ENCODE measurements at regions not wholly inside any gene's neighbourhood (a gene's known extent, or its start where the extent isn't known, plus 50 kb on each side); places are given as distances from the start of the nearest gene placed in this dataset.

GRCh38 chr13:78829821-78830220 is 170.9 kb upstream of the OBI1 start:
- CTCF ChIA-PET, result no interaction called here
- H3K27ac ChIP-seq (ENCODE audit: low read depth, low read length), result no peak overlapping the region
- DNase-seq (ENCODE audit: low read depth, low spot score), result no peak
- H3K9me3 ChIP-seq (ENCODE audit: control insufficient read depth, insufficient read depth, low read length), result no peaks in the 10 kb centered on the region
- H3K27me3 ChIP-seq (ENCODE audit: control insufficient read depth, insufficient read depth, low read length), result no peaks in the 10 kb centered on the region
- TF ChIP-seq CTCF (IDR thresholded peaks at IDR 0.05; ENCODE audit: low read depth, low read length), result no peak
- H3K4me3 ChIP-seq (ENCODE audit: low read depth, low read length), result no peak overlapping the region
- POLR2A ChIA-PET, result no interaction called here

DNA sequence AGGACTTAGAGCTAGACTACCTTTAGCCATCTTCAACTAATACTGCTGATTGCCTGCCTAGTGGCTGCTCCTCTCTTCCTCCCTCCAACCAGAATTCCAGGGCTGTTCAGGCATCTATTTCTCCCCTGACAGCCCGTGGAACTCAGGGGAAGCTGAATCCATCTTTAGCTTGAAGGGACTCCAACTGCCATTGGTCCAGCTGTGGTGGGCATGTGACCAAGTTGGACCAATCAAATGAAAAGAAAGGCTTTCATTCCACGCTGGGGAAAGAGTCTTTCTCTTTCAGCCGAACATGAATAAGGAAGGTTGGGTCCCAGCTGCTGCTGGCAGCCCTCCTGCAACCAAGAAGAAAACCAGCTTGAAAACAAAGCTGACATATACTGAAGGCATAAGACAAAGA is 168.5 kb upstream of the OBI1 start:
- no peak overlapping the region for H3K27ac ChIP-seq (ENCODE audit: low read depth, low read length)
- ChIA-PET POLR2A (no interaction called here), CTCF (no interaction called here)
- no peaks in the 10 kb centered on the region for H3K9me3 ChIP-seq (ENCODE audit: control insufficient read depth, insufficient read depth, low read length)
- no peaks in the 10 kb centered on the region for H3K27me3 ChIP-seq (ENCODE audit: control insufficient read depth, insufficient read depth, low read length)
- no peak for TF ChIP-seq CTCF (IDR thresholded peaks at IDR 0.05; ENCODE audit: low read depth, low read length)
- no peak overlapping the region for H3K4me3 ChIP-seq (ENCODE audit: low read depth, low read length)
- DNase-seq (ENCODE audit: low read depth, low spot score), result no peak

GRCh38 chr13:78826936-78827335 is 168.0 kb upstream of the OBI1 start:
- Histone ChIP-seq H3K27me3 (ENCODE audit: control insufficient read depth, insufficient read depth, low read length) (no peaks in the 10 kb centered on the region), H3K4me3 (ENCODE audit: low read depth, low read length) (no peak overlapping the region), H3K27ac (ENCODE audit: low read depth, low read length) (no peak overlapping the region), H3K9me3 (ENCODE audit: control insufficient read depth, insufficient read depth, low read length) (no peaks in the 10 kb centered on the region)
- ChIA-PET CTCF (no interaction called here), POLR2A (no interaction called here)
- TF ChIP-seq CTCF (IDR thresholded peaks at IDR 0.05; ENCODE audit: low read depth, low read length), result no peak
- DNase-seq (ENCODE audit: low read depth, low spot score), result no peak

DNA sequence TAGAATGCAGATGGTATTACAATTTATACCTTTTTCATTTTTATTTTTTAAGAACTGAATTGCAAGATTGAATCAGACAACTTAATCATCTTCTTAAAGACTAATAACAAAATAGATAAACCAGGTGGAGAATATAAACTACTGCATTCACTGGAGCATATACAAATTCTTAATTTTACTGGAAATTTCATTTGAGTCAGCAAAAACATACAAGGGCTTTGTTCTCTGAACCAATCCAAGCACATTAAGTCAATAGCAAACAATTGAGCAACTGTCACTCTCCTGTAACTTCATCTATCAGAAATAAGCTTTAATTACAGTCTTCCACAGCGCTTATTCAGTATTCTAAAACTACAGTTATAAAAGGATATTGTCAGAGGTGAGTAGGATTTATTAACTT is 167.4 kb upstream of the OBI1 start:
- no peaks in the 10 kb centered on the region for H3K27me3 ChIP-seq (ENCODE audit: control insufficient read depth, insufficient read depth, low read length)
- no peak for TF ChIP-seq CTCF (IDR thresholded peaks at IDR 0.05; ENCODE audit: low read depth, low read length)
- no peaks in the 10 kb centered on the region for H3K9me3 ChIP-seq (ENCODE audit: control insufficient read depth, insufficient read depth, low read length)
- POLR2A ChIA-PET, result no interaction called here
- no peak overlapping the region for H3K27ac ChIP-seq (ENCODE audit: low read depth, low read length)
- DNase-seq (ENCODE audit: low read depth, low spot score), result no peak
- no peak overlapping the region for H3K4me3 ChIP-seq (ENCODE audit: low read depth, low read length)
- CTCF ChIA-PET, result no interaction called here

GRCh38 chr13:78820541-78820940 is 161.6 kb upstream of the OBI1 start:
- Histone ChIP-seq H3K27me3 (ENCODE audit: control insufficient read depth, insufficient read depth, low read length) (no peaks in the 10 kb centered on the region), H3K4me3 (ENCODE audit: low read depth, low read length) (no peak overlapping the region), H3K27ac (ENCODE audit: low read depth, low read length) (no peak overlapping the region), H3K9me3 (ENCODE audit: control insufficient read depth, insufficient read depth, low read length) (no peaks in the 10 kb centered on the region)
- ChIA-PET POLR2A (no interaction called here), CTCF (no interaction called here)
- DNase-seq (ENCODE audit: low read depth, low spot score), result no peak
- no peak for TF ChIP-seq CTCF (IDR thresholded peaks at IDR 0.05; ENCODE audit: low read depth, low read length)

Measured in AG04450 (cell line).